SHP77 (cell line): ENCODE measurements at regions not wholly inside any gene's neighbourhood (a gene's known extent, or its start where the extent isn't known, plus 50 kb on each side); places are given as distances from the start of the nearest gene placed in this dataset.
A peak's percentile ranks its signal among the peaks of the same experiment; 100 is the strongest.
"Not testable (repeated sequence)": the region's sequence is repeated elsewhere in the genome, so short reads cannot be mapped to it uniquely, and the experiment has no call there.

ENCODE experiments used
- DNase-seq, 2 experiments: peaks; one replicate each; lab custom pipeline; 2025; lab: John Stamatoyannopoulos, UW

GRCh38 chr7:6882321-6882721 lies 56.2 kb upstream of the CCZ1B start:
- DNase-seq = not testable (repeated sequence)

- not testable (repeated sequence) for DNase-seq
Observed at GRCh38 chr7:6883756-6884155, 57.7 kb upstream of the CCZ1B start.

GRCh38 chr7:6886198-6886597 lies 60.1 kb upstream of the CCZ1B start:
- no peak for DNase-seq

- not testable (repeated sequence) for DNase-seq
Observed at GRCh38 chr7:6888267-6889045, 62.4 kb upstream of the CCZ1B start.

- DNase-seq = no peak
Observed at GRCh38 chr7:6889252-6889812, 63.3 kb upstream of the CCZ1B start.

- not testable (repeated sequence) for DNase-seq
Observed at GRCh38 chr7:6902097-6902518, 76.0 kb upstream of the CCZ1B start.

- DNase-seq = not testable (repeated sequence)
Observed at GRCh38 chr7:6903289-6903688, 77.2 kb upstream of the CCZ1B start.

GRCh38 chr7:6903792-6904191 lies 77.7 kb upstream of the CCZ1B start:
- not testable (repeated sequence) for DNase-seq

GRCh38 chr7:6917258-6917657 lies 91.2 kb upstream of the CCZ1B start:
- peak; percentile 16 to 21 for DNase-seq

- not testable (repeated sequence) for DNase-seq
Observed at GRCh38 chr7:6919169-6919568, 93.1 kb upstream of the CCZ1B start.

- DNase-seq = not testable (repeated sequence)
Observed at GRCh38 chr7:6924523-6924922, 98.4 kb upstream of the CCZ1B start.

GRCh38 chr7:6926193-6927174 lies 100.4 kb upstream of the CCZ1B start:
- not testable (repeated sequence) for DNase-seq

- DNase-seq = not testable (repeated sequence)
Observed at GRCh38 chr7:6927643-6928042, 101.6 kb upstream of the CCZ1B start.

GRCh38 chr7:6929588-6929987 lies 103.5 kb upstream of the CCZ1B start:
- DNase-seq = not testable (repeated sequence)

GRCh38 chr7:6930081-6930635 lies 104.1 kb upstream of the CCZ1B start:
- DNase-seq = not testable (repeated sequence)

- not testable (repeated sequence) for DNase-seq
Observed at GRCh38 chr7:6930787-6931186, 104.7 kb upstream of the CCZ1B start.

- not testable (repeated sequence) for DNase-seq
Observed at GRCh38 chr7:6931456-6931855, 105.4 kb upstream of the CCZ1B start.

- DNase-seq = not testable (repeated sequence)
Observed at GRCh38 chr7:6933954-6934632, 108.0 kb upstream of the CCZ1B start.

- DNase-seq = no peak
Observed at GRCh38 chr7:6934981-6935380, 108.9 kb upstream of the CCZ1B start.

GRCh38 chr7:6936626-6937025 lies 110.6 kb upstream of the CCZ1B start:
- not testable (repeated sequence) for DNase-seq

- not testable (repeated sequence) for DNase-seq
Observed at GRCh38 chr7:6937746-6938145, 111.7 kb upstream of the CCZ1B start.
